ENCODE measurements at regions not wholly inside any gene's neighbourhood (a gene's known extent, or its start where the extent isn't known, plus 50 kb on each side); places are given as distances from the start of the nearest gene placed in this dataset.

- Histone ChIP-seq H3K9ac (ENCODE audit: extremely low read depth, low read length, poor library complexity, severe bottlenecking) (no peak overlapping the region), H3K27ac (ENCODE audit: low read depth, low read length) (no peak overlapping the region), H3K27me3 (ENCODE audit: control insufficient read depth, insufficient read depth, low read length, poor library complexity, severe bottlenecking) (no peaks in the 10 kb centered on the region), H3K4me1 (ENCODE audit: control insufficient read depth, insufficient read depth, low read length) (no peaks in the 10 kb centered on the region), H3K36me3 (ENCODE audit: control insufficient read depth, insufficient read depth, low read length) (no peaks in the 10 kb centered on the region), H3K9me3 (ENCODE audit: control insufficient read depth, low read length) (no peaks in the 10 kb centered on the region), H3K4me3 (ENCODE audit: low read length) (no peak overlapping the region)
- Mint-ChIP-seq H3K27me3 (ENCODE audit: insufficient read depth) (no peaks in the 10 kb centered on the region), H3K27ac (no peak overlapping the region), H3K4me3 (no peak overlapping the region), H3K36me3 (ENCODE audit: low read depth) (no peaks in the 10 kb centered on the region), H3K4me1 (peaks cover 4% of the 10 kb centered on the region), H3K9me3 (peaks cover 4% of the 10 kb centered on the region)
- TF ChIP-seq CTCF (conservative IDR thresholded peaks at IDR 0.05), result no peak
- WGBS, 2 experiments (ENCODE audit: insufficient coverage in 1 of 2, insufficient read length in 1 of 2), result 86 to 89% methylated on average over 2 of the region's 3 CpGs
- no peak for DNase-seq
Observed at GRCh38 chr3:118488732-118489131, 545.9 kb downstream of the IGSF11 start.

- Mint-ChIP-seq H3K9me3 (peaks cover 4% of the 10 kb centered on the region), H3K36me3 (ENCODE audit: low read depth) (no peaks in the 10 kb centered on the region), H3K27ac (no peak overlapping the region), H3K4me1 (no peaks in the 10 kb centered on the region), H3K4me3 (no peak overlapping the region), H3K27me3 (ENCODE audit: insufficient read depth) (no peaks in the 10 kb centered on the region)
- Histone ChIP-seq H3K27me3 (ENCODE audit: control insufficient read depth, insufficient read depth, low read length, poor library complexity, severe bottlenecking) (no peaks in the 10 kb centered on the region), H3K9me3 (ENCODE audit: control insufficient read depth, low read length) (no peaks in the 10 kb centered on the region), H3K36me3 (ENCODE audit: control insufficient read depth, insufficient read depth, low read length) (no peaks in the 10 kb centered on the region), H3K27ac (ENCODE audit: low read depth, low read length) (no peak overlapping the region), H3K9ac (ENCODE audit: extremely low read depth, low read length, poor library complexity, severe bottlenecking) (no peak overlapping the region), H3K4me3 (ENCODE audit: low read length) (no peak overlapping the region), H3K4me1 (ENCODE audit: control insufficient read depth, insufficient read depth, low read length) (no peaks in the 10 kb centered on the region)
- DNase-seq, result no peak
- WGBS, 2 experiments (ENCODE audit: insufficient coverage in 1 of 2, insufficient read length in 1 of 2), result 80 to 97% methylated on average over 1 to 2 of the region's 2 CpGs
- peak; percentile 55 for TF ChIP-seq CTCF (conservative IDR thresholded peaks at IDR 0.05)
Observed at GRCh38 chr3:118495206-118495605, 539.4 kb downstream of the IGSF11 start.

- Mint-ChIP-seq H3K36me3 (ENCODE audit: low read depth) (no peaks in the 10 kb centered on the region), H3K27ac (no peak overlapping the region)
- DNase-seq, result no peak
Observed at GRCh38 chr3:118497274-118497673, 537.4 kb downstream of the IGSF11 start.

More at GRCh38 chr3:118497274-118497673, 537.4 kb downstream of the IGSF11 start:
- Histone ChIP-seq H3K9me3 (ENCODE audit: control insufficient read depth, low read length) (no peaks in the 10 kb centered on the region), H3K36me3 (ENCODE audit: control insufficient read depth, insufficient read depth, low read length) (no peaks in the 10 kb centered on the region), H3K4me3 (ENCODE audit: low read length) (no peak overlapping the region), H3K9ac (ENCODE audit: extremely low read depth, low read length, poor library complexity, severe bottlenecking) (no peak overlapping the region), H3K4me1 (ENCODE audit: control insufficient read depth, insufficient read depth, low read length) (no peaks in the 10 kb centered on the region), H3K27ac (ENCODE audit: low read depth, low read length) (no peak overlapping the region), H3K27me3 (ENCODE audit: control insufficient read depth, insufficient read depth, low read length, poor library complexity, severe bottlenecking) (no peaks in the 10 kb centered on the region)
- H3K4me3 Mint-ChIP-seq, result no peak overlapping the region
- H3K9me3 Mint-ChIP-seq, result no peaks in the 10 kb centered on the region
- WGBS, 2 experiments (ENCODE audit: insufficient coverage in 1 of 2, insufficient read length in 1 of 2), result 95 to 100% methylated on average over 1 to 3 of the region's 3 CpGs
- no peaks in the 10 kb centered on the region for H3K4me1 Mint-ChIP-seq
- H3K27me3 Mint-ChIP-seq (ENCODE audit: insufficient read depth), result no peaks in the 10 kb centered on the region
- no peak for TF ChIP-seq CTCF (conservative IDR thresholded peaks at IDR 0.05)

Data from endodermal cell (in vitro differentiated cells).